Keratinocyte (primary cell): ENCODE measurements at regions not wholly inside any gene's neighbourhood (a gene's known extent, or its start where the extent isn't known, plus 50 kb on each side); places are given as distances from the start of the nearest gene placed in this dataset.

Experiments
- DNase-seq: peaks from one replicate; pipeline ENCODE4 v3.0.0-alpha.2; 2011; ENCODE audit warnings: low read depth, missing footprints, low spot score
- FAIRE-seq: peaks from 2 replicates; lab custom pipeline; 2011; peaks lifted over from hg19 to GRCh38; lab: Jason Lieb, UNC
- H2AFZ ChIP-seq: 2 replicates; pipeline ENCODE4 v1.6.0; 2012; ENCODE audit warnings: low read length, control low read depth, inconsistent platforms; ENCODE audit not compliant: control insufficient read depth
- H3K27ac ChIP-seq: 2 replicates; pipeline ENCODE4 v1.5.1; 2011; ENCODE audit warnings: low read length; ENCODE audit not compliant: control insufficient read depth, insufficient read depth
- H3K27me3 ChIP-seq: 3 replicates; pipeline ENCODE4 v1.6.0; 2011; ENCODE audit warnings: low read length; ENCODE audit not compliant: control insufficient read depth, insufficient read depth; ENCODE audit errors: extremely low read depth
- H3K36me3 ChIP-seq, 2 experiments: 2 replicates in 1 of 2; 3 replicates in 1 of 2; pipeline ENCODE4 v1.5.1; 2011; ENCODE audit warnings: low read length in 2 of 2, mild to moderate bottlenecking in 1 of 2; ENCODE audit not compliant: control insufficient read depth in 2 of 2, insufficient read depth in 2 of 2; ENCODE audit errors: extremely low read depth in 1 of 2
- H3K4me1 ChIP-seq: 3 replicates; pipeline ENCODE4 v1.5.1; 2011; ENCODE audit warnings: low read length; ENCODE audit not compliant: control insufficient read depth, insufficient read depth; ENCODE audit errors: extremely low read depth
- H3K4me2 ChIP-seq: 3 replicates; pipeline ENCODE4 v1.6.0; 2011; ENCODE audit warnings: low read depth, low read length; ENCODE audit not compliant: control insufficient read depth, insufficient read depth; ENCODE audit errors: extremely low read depth
- H3K4me3 ChIP-seq, 3 experiments: fragments of 200-600 bp in 1 of 3; sonication (generic) in 1 of 3; 2 replicates in 2 of 3; 3 replicates in 1 of 3; pipeline ENCODE4 v1.5.1; 2011 to 2016; ENCODE audit warnings: low read length in 3 of 3, mild to moderate bottlenecking in 3 of 3, control low read depth in 2 of 3, inconsistent platforms in 1 of 3, low read depth in 1 of 3, mixed read lengths in 1 of 3, mixed run types in 1 of 3, moderate library complexity in 1 of 3; ENCODE audit not compliant: control insufficient read depth in 2 of 3, insufficient read depth in 2 of 3; ENCODE audit errors: extremely low read depth in 1 of 3
- H3K79me2 ChIP-seq: 2 replicates; pipeline ENCODE4 v1.6.0; 2012; ENCODE audit warnings: low read length; ENCODE audit not compliant: control insufficient read depth, insufficient read depth
- H3K9ac ChIP-seq: 3 replicates; pipeline ENCODE4 v1.6.0; 2011; ENCODE audit warnings: low read length; ENCODE audit not compliant: control insufficient read depth, insufficient read depth; ENCODE audit errors: extremely low read depth
- H3K9me1 ChIP-seq: 3 replicates; pipeline ENCODE4 v1.6.0; 2011; ENCODE audit warnings: low read length; ENCODE audit not compliant: control insufficient read depth, insufficient read depth; ENCODE audit errors: extremely low read depth
- H3K9me3 ChIP-seq: 2 replicates; pipeline ENCODE4 v1.5.1; 2012; ENCODE audit warnings: low read depth, low read length; ENCODE audit not compliant: control insufficient read depth
- H4K20me1 ChIP-seq: 3 replicates; pipeline ENCODE4 v1.6.0; 2011; ENCODE audit warnings: low read length; ENCODE audit not compliant: control insufficient read depth, insufficient read depth; ENCODE audit errors: extremely low read depth
- CTCF ChIP-seq, 3 experiments: IDR thresholded peaks in 1 of 3; conservative IDR thresholded peaks in 1 of 3; optimal IDR thresholded peaks in 1 of 3; 2 replicates in 2 of 3; 3 replicates in 1 of 3; pipeline versions ENCODE3 to v1.5.1; 2011; ENCODE audit warnings: low read length in 3 of 3, mild to moderate bottlenecking in 3 of 3, moderate library complexity in 2 of 3, control low read depth in 1 of 3, inconsistent platforms in 1 of 3; ENCODE audit not compliant: insufficient read depth in 2 of 3; ENCODE audit errors: extremely low read depth in 1 of 3
- EZH2 ChIP-seq: IDR thresholded peaks from one replicate; pipeline ENCODE4 v1.6.1; 2012; ENCODE audit warnings: inconsistent platforms, mild to moderate bottlenecking, low read length, moderate library complexity
- dilution Hi-C: fragments of 300-500 bp; cut with MboI; formaldehyde crosslinking; loops from one replicate; pipeline ENCODE4 v1.7.0; 2020; ENCODE audit warnings: low sequenced_read_pairs; ENCODE audit not compliant: extremely low pct_ligation_motif_present

DNA sequence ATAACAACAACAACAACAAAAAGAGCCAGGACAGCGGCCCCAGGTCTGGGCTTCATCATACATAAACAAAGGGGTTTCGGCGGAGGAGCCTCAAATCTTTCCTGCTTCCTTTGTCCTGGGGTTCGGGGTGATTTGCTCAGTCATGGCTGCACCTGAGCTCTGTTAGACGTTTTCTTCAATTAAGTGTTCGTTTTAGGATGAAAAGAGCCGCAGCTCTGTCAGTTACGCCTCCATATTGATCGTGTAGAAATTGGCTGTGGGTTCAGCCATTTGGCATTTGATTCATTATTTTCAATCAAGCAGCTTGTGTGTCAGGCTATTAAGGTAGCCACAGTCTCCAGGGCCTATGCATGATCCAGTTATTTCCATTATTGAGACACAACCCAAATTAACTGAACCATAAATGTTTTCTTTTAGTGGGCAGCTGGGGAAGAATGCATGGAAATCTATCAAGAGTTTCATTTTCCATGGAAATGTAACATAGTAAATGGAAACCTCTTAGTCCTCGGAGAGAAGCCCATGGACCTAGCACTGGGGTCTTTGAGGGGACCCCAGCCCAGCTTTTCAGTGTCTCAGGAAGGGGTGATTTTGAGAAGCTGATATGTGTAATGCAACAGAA lies 370.0 kb upstream of the C1orf174 start:
- Histone ChIP-seq H3K27me3 (no peaks in the 10 kb centered on the region), H3K4me1 (no peaks in the 10 kb centered on the region), H3K9me3 (peaks cover 3% of the 10 kb centered on the region), H3K36me3 (no peaks in the 10 kb centered on the region), H4K20me1 (no peaks in the 10 kb centered on the region), H3K4me3 (no peak overlapping the region), H3K79me2 (no peaks in the 10 kb centered on the region), H2AFZ (no peak overlapping the region), H3K27ac (no peak overlapping the region), H3K4me2 (no peak overlapping the region), H3K9me1 (no peaks in the 10 kb centered on the region), H3K9ac (no peak overlapping the region)
- no peak for TF ChIP-seq EZH2
- TF ChIP-seq CTCF (optimal IDR thresholded peaks at IDR 0.05 in 1 of 3, IDR thresholded peaks at IDR 0.05 in 1 of 3, conservative IDR thresholded peaks at IDR 0.05 in 1 of 3; ENCODE audit: extremely low read depth in 1 of 3, insufficient read depth in 2 of 3, low read length in 3 of 3), result no peak
- no peak for FAIRE-seq
- dilution Hi-C loops, result no loop called here
- DNase-seq, result no peak

GRCh38 chr1:4270651-4271337 lies 370.7 kb upstream of the C1orf174 start:
- H3K9me3 ChIP-seq, result peaks cover 5% of the 10 kb centered on the region
- H3K36me3 ChIP-seq, result no peaks in the 10 kb centered on the region
- no peak for DNase-seq
- no peaks in the 10 kb centered on the region for H4K20me1 ChIP-seq
- H3K4me3 ChIP-seq, result no peak overlapping the region
- FAIRE-seq, result no peak
- no peaks in the 10 kb centered on the region for H3K79me2 ChIP-seq
- dilution Hi-C loops, result no loop called here
- H3K4me2 ChIP-seq, result no peak overlapping the region
- H3K9ac ChIP-seq, result no peak overlapping the region
- TF ChIP-seq CTCF (optimal IDR thresholded peaks at IDR 0.05 in 1 of 3, IDR thresholded peaks at IDR 0.05 in 1 of 3, conservative IDR thresholded peaks at IDR 0.05 in 1 of 3; ENCODE audit: extremely low read depth in 1 of 3, insufficient read depth in 2 of 3, low read length in 3 of 3) (no peak), EZH2 (no peak)
- H3K4me1 ChIP-seq, result no peaks in the 10 kb centered on the region
- H3K27me3 ChIP-seq, result no peaks in the 10 kb centered on the region
- H3K27ac ChIP-seq, result no peak overlapping the region
- H3K9me1 ChIP-seq, result no peaks in the 10 kb centered on the region
- H2AFZ ChIP-seq, result no peak overlapping the region
